GM21390 (cell line): ENCODE measurements at regions not wholly inside any gene's neighbourhood (a gene's known extent, or its start where the extent isn't known, plus 50 kb on each side); places are given as distances from the start of the nearest gene placed in this dataset.

Experiments used
- ATAC-seq: cut with Tn5 transposase; IDR thresholded peaks from one replicate; pipeline ENCODE4 v1.9.1; 2021; ENCODE audit not compliant: unreplicated experiment

- no peak for ATAC-seq
Observed at GRCh38 chr2:126356631-126357030, 299.3 kb upstream of the GYPC start.

DNA sequence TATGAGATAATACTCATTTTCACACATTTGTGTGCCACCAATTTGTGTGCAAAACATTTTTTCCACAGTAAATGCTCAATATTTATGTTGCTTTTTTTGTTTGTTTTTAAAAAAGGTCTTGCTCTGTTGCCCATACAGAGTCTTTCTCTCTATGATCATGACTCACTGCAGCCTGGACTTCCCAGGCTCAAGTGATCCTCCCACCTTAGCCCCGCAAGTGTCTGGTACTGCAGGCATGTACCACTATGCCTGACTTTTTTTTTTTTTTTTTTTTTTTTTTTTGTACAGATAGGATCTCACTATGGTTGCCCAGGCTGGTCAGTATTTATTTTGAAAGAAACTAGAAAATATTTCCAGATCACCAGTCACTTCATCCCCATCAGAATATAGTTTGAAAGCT lies 297.8 kb upstream of the GYPC start:
- no peak for ATAC-seq

- ATAC-seq = peak; percentile 63
Observed at GRCh38 chr2:126359494-126359893, 296.5 kb upstream of the GYPC start.

- no peak for ATAC-seq
Observed at GRCh38 chr2:126367361-126367760, 288.6 kb upstream of the GYPC start.

GRCh38 chr2:126368758-126369157 lies 287.2 kb upstream of the GYPC start:
- no peak for ATAC-seq

GRCh38 chr2:126370201-126370600 lies 285.8 kb upstream of the GYPC start:
- ATAC-seq = no peak

DNA sequence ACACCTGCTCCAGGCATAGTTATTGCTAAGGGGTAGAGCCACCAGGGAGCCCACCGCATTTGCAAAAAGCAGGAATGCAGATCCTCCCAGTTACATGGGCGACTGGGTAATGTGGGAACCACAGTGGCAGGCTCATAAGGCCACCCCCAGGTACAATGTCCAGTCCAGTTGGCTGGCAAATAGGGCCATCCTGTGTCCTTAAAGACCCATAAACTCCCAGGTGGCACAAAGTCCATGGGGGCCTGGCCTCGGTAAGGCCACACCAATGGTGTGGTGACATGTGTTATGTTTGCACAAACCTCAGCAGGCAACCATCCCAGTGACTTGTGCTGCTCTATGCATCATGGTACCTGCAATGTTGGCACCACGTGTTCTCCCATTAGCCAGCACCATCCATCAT lies 283.6 kb upstream of the GYPC start:
- ATAC-seq = no peak

- no peak for ATAC-seq
Observed at GRCh38 chr2:126378176-126378575, 277.8 kb upstream of the GYPC start.

GRCh38 chr2:126381091-126381490 lies 274.9 kb upstream of the GYPC start:
- ATAC-seq = no peak

- no peak for ATAC-seq
Observed at GRCh38 chr2:126382998-126383397, 273.0 kb upstream of the GYPC start.

DNA sequence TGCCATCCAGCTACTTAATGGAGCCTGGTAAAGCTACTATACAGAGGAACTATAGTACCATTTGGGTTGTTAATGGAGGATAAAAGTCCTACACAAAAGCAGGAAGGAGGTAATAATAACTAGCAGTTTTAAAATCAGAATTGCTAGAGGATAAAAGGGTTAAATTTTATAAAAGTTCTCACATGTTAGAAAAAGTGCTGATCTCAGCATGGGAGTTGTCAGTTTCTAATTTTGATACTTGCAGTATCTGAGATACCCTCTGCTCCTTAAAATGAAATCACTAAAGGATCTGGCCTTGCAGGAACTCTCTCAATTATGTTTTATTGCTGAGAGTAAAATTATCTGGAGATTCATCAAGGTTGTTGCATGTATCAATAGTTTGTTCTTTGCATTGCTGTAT lies 272.2 kb upstream of the GYPC start:
- no peak for ATAC-seq

DNA sequence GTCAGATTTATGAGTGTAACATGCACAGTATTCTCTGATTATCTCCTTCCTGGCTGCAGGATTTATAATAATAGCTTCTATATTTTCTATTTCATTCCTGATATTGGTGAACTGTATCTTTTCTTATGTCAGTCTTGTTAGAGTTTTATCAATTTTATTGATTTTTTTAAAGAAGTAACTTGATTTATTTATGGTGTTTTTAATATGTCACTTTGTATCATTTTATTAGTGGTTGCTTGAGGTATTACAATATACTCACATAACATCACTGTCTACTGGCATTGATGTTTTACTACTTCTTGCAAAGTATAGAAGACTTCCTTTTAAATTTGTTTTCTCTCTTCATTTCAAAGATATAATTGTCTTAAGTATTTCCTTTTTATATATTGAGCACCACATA lies 270.5 kb upstream of the GYPC start:
- no peak for ATAC-seq

DNA sequence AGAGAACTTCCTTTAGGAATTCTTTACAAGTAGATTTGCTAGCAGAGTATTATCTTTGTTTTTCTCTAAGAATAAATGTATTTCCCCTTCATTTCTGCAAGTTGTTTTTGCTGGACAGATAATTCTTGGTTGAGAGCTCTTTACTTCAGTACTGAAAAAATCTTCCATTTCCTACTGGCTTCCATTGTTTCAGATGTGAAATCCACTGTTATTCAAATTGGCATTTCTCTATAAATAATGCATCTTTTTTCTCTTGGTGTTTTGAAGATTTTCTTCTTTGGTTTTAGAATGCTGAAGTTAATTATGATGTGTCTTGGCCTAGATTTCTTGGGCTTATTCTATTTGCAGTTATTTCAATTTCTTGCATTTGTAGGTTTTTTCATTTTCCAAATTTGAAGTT lies 270.0 kb upstream of the GYPC start:
- ATAC-seq = no peak

GRCh38 chr2:126389446-126389845 lies 266.5 kb upstream of the GYPC start:
- no peak for ATAC-seq

- ATAC-seq = no peak
Observed at GRCh38 chr2:126392889-126393288, 263.1 kb upstream of the GYPC start.

DNA sequence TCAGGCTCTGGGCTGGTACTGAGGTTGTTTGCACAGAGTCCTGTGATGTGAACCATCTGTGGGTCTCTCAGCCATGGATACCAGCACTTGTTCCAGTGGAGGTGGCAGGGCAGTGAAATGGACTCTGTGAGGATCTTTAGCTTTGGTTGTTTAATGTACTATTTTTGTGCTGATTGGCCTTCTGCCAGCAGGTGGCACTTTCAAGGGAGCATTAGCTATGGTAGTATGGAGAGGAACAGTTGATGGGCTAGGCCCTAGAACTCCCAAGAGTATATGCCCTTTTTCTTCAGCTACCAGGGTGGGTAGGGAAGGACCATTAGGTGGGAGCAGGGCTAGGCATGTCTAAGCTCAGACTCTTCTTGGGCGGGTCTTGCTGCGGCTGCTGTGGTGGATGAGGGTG lies 257.0 kb upstream of the GYPC start:
- ATAC-seq = no peak

DNA sequence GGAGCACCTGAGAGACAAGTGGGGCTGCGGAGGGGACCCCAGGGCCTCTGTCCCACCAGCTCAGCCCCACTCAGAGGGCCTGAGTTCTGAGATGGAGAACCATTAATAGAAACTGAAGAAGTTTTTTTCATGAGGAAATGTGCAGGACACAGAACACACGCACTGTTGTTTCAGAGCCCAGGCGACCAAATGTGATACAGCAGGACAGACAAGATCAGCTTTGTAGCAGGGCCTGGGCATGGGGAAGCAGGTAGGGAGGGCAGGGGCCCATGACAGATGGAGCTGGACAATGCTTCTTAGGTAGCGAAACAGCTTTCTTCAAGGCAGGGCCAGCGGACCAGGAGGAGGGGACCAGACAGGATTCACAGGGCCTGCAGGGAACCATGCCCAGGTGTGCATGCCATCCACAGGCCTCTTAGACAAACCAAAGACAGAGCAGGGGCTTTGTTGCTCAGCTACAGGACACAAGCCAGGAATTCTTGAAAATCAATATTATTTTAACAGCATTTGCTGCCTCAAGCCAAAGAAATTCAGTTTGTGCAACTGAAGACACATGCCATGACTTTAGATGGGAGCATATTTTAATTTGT lies 252.8 kb upstream of the GYPC start:
- no peak for ATAC-seq

- no peak for ATAC-seq
Observed at GRCh38 chr2:126406267-126406666, 249.7 kb upstream of the GYPC start.

DNA sequence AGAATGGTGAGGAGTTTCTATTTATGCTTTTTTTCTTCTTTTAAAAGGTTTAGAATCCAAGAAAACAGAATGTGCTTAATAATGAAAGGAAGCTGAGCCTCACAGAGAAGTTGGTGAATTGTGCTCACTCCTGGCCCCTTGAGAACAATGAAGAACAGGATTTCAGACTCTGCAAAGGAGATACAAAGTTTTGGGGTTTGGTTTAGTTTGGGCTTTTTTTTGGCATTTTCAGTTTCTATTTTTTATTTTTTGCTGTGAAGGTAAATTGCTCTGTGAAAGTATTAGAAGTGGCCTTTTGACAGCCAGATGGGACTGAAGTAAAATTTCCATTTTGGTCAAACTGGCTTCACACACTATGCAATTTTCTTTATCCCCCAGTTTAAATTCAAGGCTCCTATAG lies 247.3 kb upstream of the GYPC start:
- ATAC-seq = no peak

DNA sequence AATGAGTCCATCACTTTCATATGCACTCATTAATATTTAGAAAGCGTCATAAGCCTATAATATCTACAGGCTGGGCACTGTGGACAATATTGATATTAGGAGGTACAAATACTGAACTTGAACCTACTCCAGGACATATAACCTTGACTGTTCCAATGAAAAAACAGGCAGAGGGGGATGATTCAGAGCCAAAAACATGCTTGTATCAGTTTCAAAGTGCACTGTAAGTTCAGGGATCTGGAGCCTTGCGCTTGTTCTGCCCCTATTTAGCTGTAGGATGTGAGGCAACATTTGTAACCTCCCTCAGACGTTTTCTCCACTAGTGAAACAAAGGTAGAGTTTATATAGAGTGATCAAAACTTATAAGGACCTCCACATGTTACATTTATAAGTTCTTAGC lies 246.1 kb upstream of the GYPC start:
- ATAC-seq = no peak

- ATAC-seq = no peak
Observed at GRCh38 chr2:126413079-126413478, 242.9 kb upstream of the GYPC start.

DNA sequence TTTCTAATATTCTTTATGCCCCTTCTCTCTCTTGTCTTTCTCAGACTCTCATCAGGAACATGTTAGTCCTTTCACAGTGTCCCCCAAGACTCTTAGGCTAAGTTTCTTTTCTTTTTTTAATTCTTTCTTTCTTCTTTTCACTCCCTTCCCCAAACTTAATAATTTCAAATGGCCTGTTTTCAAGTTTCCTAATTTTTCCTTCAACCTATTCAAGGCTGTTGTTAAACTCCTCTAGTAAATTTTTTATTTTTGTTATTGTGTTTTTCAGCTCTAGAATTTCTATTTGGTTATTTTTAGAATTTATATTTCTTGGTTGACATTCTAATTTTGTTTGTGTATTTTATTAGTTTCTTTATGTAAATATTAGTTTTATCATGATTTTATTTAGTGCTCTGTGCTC lies 236.6 kb upstream of the GYPC start:
- no peak for ATAC-seq

DNA sequence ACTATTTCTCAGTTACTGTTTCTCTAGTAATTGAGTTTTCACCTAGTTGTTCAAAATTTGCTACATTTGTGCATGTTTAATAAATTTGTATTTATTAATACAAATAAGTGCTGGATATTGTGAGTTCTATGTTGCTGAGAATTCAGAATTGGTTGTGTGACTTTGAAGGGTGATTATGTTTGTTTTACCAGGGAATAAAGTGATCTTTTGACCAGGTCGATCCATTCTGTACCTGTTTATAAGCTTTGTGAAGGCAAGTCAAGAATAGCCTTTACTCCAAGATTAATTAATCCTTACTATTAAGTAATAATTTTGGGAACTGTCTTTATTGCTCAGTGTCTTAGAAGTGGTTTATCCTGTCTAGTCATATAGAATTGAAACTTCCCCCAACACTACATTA lies 230.0 kb upstream of the GYPC start:
- no peak for ATAC-seq

- no peak for ATAC-seq
Observed at GRCh38 chr2:126429103-126429502, 226.9 kb upstream of the GYPC start.
